SK-N-SH (cell line): ENCODE measurements at regions not wholly inside any gene's neighbourhood (a gene's known extent, or its start where the extent isn't known, plus 50 kb on each side); places are given as distances from the start of the nearest gene placed in this dataset.

Experiments used
- CTCF ChIA-PET: fragments of 300-600, 350-600 bp; formaldehyde crosslinking; extraction: SDS; loops from one replicate; lab custom pipeline; 2021; lab: Yijun Ruan, JAX
- POLR2A ChIA-PET: fragments of 350-600 bp; sonication (Branson Sonifier 250); formaldehyde crosslinking; extraction: SDS; loops from one replicate; lab custom pipeline; 2020; ENCODE audit warnings: antibody characterized with exemption, inconsistent platforms; lab: Yijun Ruan, JAX
- DNase-seq: peaks from one replicate; pipeline ENCODE4 v3.0.0; 2012
- H2AFZ ChIP-seq: fragments of 200-600 bp; sonication (generic); 2 replicates; pipeline ENCODE4 v1.8.1; 2016; ENCODE audit warnings: antibody characterized with exemption, mild to moderate bottlenecking, low read depth
- H3F3A ChIP-seq: fragments of 200-600 bp; sonication (generic); replicated peaks from 2 replicates; pipeline ENCODE3; 2016; ENCODE audit warnings: antibody characterized with exemption, mild to moderate bottlenecking; ENCODE audit not compliant: insufficient read depth
- H3K27ac ChIP-seq, 2 experiments: fragments of 200-500 bp in 1 of 2; fragments of 200-600 bp in 1 of 2; sonication (Bioruptor generic) in 1 of 2; sonication (generic), shearing (Covaris generic) in 1 of 2; 2 replicates each; pipeline versions ENCODE4 v1.5.1 to v1.6.1; 2014 to 2016; ENCODE audit warnings: low read depth in 2 of 2, inconsistent platforms in 1 of 2, low read length in 1 of 2, mild to moderate bottlenecking in 1 of 2, mixed read lengths in 1 of 2
- H3K27me3 ChIP-seq: fragments of 200-600 bp; sonication (generic), shearing (Covaris generic); 2 replicates; pipeline ENCODE4 v1.6.1; 2016; ENCODE audit warnings: mixed run types; ENCODE audit not compliant: insufficient read depth
- H3K36me3 ChIP-seq, 2 experiments: fragments of 200-500 bp in 1 of 2; fragments of 200-600 bp in 1 of 2; sonication (Bioruptor generic) in 1 of 2; sonication (generic) in 1 of 2; replicated peaks in 1 of 2; 2 replicates each; pipeline versions ENCODE3 to v1.5.1; 2014 to 2016; ENCODE audit warnings: low read length in 1 of 2, mild to moderate bottlenecking in 1 of 2; ENCODE audit not compliant: insufficient read depth in 2 of 2, control insufficient read depth in 1 of 2
- H3K4me1 ChIP-seq, 2 experiments: fragments of 200-500 bp in 1 of 2; fragments of 200-600 bp in 1 of 2; sonication (Bioruptor generic) in 1 of 2; sonication (generic), shearing (Covaris generic) in 1 of 2; 2 replicates each; pipeline versions ENCODE4 v1.5.1 to v1.6.1; 2014 to 2016; ENCODE audit warnings: low read depth in 1 of 2, low read length in 1 of 2, mixed run types in 1 of 2; ENCODE audit not compliant: insufficient read depth in 2 of 2, control insufficient read depth in 1 of 2
- H3K4me2 ChIP-seq: fragments of 200-600 bp; sonication (generic), shearing (Covaris generic); 2 replicates; pipeline ENCODE4 v1.6.1; 2017; ENCODE audit warnings: mixed run types
- H3K4me3 ChIP-seq, 2 experiments: fragments of 200-500 bp in 1 of 2; fragments of 200-600 bp in 1 of 2; sonication (Bioruptor generic) in 1 of 2; sonication (generic), shearing (Covaris generic) in 1 of 2; 2 replicates each; pipeline versions ENCODE4 v1.5.1 to v1.8.1; 2014 to 2016; ENCODE audit warnings: low read depth in 2 of 2, inconsistent platforms in 1 of 2, low read length in 1 of 2, mild to moderate bottlenecking in 1 of 2, mixed read lengths in 1 of 2, moderate library complexity in 1 of 2
- H3K79me2 ChIP-seq: fragments of 200-600 bp; sonication (generic); 2 replicates; pipeline ENCODE4 v1.8.1; 2017; ENCODE audit warnings: mild to moderate bottlenecking; ENCODE audit not compliant: insufficient read depth
- H3K9ac ChIP-seq: fragments of 200-600 bp; sonication (generic); 2 replicates; pipeline ENCODE4 v1.6.1; 2017; ENCODE audit warnings: mixed run types
- H3K9me2 ChIP-seq: fragments of 200-600 bp; sonication (generic); 2 replicates; pipeline ENCODE4 v1.6.1; 2017; ENCODE audit warnings: mixed run types
- H3K9me3 ChIP-seq: fragments of 200-600 bp; sonication (generic); 2 replicates; pipeline ENCODE4 v1.6.1; 2017; ENCODE audit warnings: mixed run types, mild to moderate bottlenecking, moderate library complexity
- H4K20me1 ChIP-seq: fragments of 200-600 bp; sonication (generic); 2 replicates; pipeline ENCODE4 v1.6.1; 2017; ENCODE audit warnings: mild to moderate bottlenecking, mixed run types; ENCODE audit not compliant: insufficient read depth
- EZH2phosphoT487 ChIP-seq: fragments of 200-600 bp; sonication (generic); IDR thresholded peaks from 2 replicates; pipeline ENCODE4 v1.6.1; 2017; ENCODE audit warnings: low read depth, mixed run types, mild to moderate bottlenecking, antibody characterized with exemption, moderate library complexity, borderline replicate concordance
- FOSL2 ChIP-seq: IDR thresholded peaks from 2 replicates; pipeline ENCODE4 v1.4.0; 2012; ENCODE audit warnings: low read depth, mild to moderate bottlenecking, moderate library complexity, borderline replicate concordance
- JUND ChIP-seq: IDR thresholded peaks from 2 replicates; pipeline ENCODE4 v1.4.0; 2012
- MEF2A ChIP-seq: IDR thresholded peaks from 2 replicates; pipeline ENCODE4 v1.4.0; 2012; ENCODE audit warnings: low read depth, borderline replicate concordance
- RAD21 ChIP-seq: IDR thresholded peaks from 2 replicates; pipeline ENCODE4 v1.6.1; 2012; ENCODE audit warnings: mild to moderate bottlenecking, low read length
- RFX5 ChIP-seq: IDR thresholded peaks from 2 replicates; pipeline ENCODE4 v1.6.1; 2012; ENCODE audit warnings: mild to moderate bottlenecking, improper control_type of control experiment, low read length
- SMC3 ChIP-seq: IDR thresholded peaks from 2 replicates; pipeline ENCODE4 v1.6.1; 2012; ENCODE audit warnings: low read depth, low read length, improper control_type of control experiment
- TCF12 ChIP-seq: IDR thresholded peaks from 2 replicates; pipeline ENCODE4 v1.4.0; 2012
- TEAD4 ChIP-seq: IDR thresholded peaks from 2 replicates; pipeline ENCODE4 v1.4.0; 2012; ENCODE audit warnings: mild to moderate bottlenecking, borderline replicate concordance; ENCODE audit not compliant: insufficient read depth
- WGBS: methylation state at CpG from one replicate; pipeline ENCODE4 v1.1.6; 2017; ENCODE audit warnings: low lambda C conversion rate; 5-methylcytosine and 5-hydroxymethylcytosine counted together
- TF ChIP-seq, protein P1 (sequence below): fragments of 150-350 bp; IDR thresholded peaks from 2 replicates; pipeline ENCODE4 v1.6.1; 2017; ENCODE audit warnings: antibody characterized with exemption, low read length, low read depth, borderline replicate concordance
- TF ChIP-seq, protein P2 (sequence below): IDR thresholded peaks from 2 replicates; pipeline ENCODE4 v1.4.0; 2012; ENCODE audit warnings: low read depth
- TF ChIP-seq, protein P3 (sequence below): IDR thresholded peaks from 2 replicates; pipeline ENCODE4 v1.6.1; 2012; ENCODE audit warnings: mild to moderate bottlenecking, low read depth, low read length, moderate library complexity
- TF ChIP-seq, protein P4 (sequence below): IDR thresholded peaks from 2 replicates; pipeline ENCODE4; 2012
- TF ChIP-seq, protein P5 (sequence below): IDR thresholded peaks from 2 replicates; pipeline ENCODE4 v1.4.0; 2012; ENCODE audit warnings: low read depth, borderline replicate concordance

DNA sequence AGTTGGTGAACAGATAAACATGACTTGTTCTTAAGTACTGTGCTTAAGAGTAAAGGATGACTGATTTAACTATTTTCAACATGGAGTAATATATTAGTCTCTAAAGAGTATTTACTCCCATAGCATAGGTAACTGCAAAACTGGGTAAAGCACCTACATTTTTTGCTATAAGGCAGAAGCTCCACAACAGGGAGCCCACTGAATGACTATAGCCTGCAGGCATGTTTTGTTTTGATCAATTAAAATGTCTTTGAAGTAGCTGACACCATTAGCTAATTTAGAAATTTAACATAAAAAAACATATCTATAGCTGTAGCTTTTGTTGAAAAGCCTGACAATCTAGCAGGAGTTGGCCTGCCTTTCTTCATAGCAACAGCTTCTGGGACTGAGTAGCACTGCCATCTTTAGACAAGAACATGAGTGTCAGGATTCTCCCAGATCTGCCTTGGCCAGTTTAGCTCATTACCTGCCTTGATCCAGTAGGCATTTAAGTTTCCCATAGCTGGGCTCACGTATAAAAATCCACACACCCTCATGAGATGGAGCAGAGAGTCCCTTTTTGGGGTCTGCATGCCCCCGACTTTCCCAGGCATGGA, 1935.1 kb upstream of the PIK3C3 start:
- CTCF ChIA-PET: interaction anchor here (0.9 to 1.4 kb wide), 4 partner anchors 12 to 565 kb away, joined by 3 to 5 read pairs (median 3); no protein-coding TSS in a partner anchor
- POLR2A ChIA-PET: no interaction called here
- Histone ChIP-seq H3K9me2 (no peaks in the 10 kb centered on the region), H3K36me3 (no peaks in the 10 kb centered on the region), H3F3A (no peaks in the 10 kb centered on the region), H3K4me3 (no peak overlapping the region), H2AFZ (no peak overlapping the region), H3K27me3 (no peaks in the 10 kb centered on the region), H3K79me2 (no peaks in the 10 kb centered on the region), H3K9me3 (no peaks in the 10 kb centered on the region), H3K4me2 (no peak overlapping the region), H4K20me1 (no peaks in the 10 kb centered on the region), H3K4me1 (no peaks in the 10 kb centered on the region), H3K9ac (no peak overlapping the region), H3K27ac (no peak overlapping the region)
- 41% methylated on average over 2 of the region's 2 CpGs for WGBS
- no peak for DNase-seq
- TF ChIP-seq EZH2phosphoT487 (no peak), RFX5 (no peak), SMC3 (no peak), MEF2A (no peak), TEAD4 (no peak), RAD21 (no peak), JUND (no peak), FOSL2 (no peak), TCF12 (no peak)
- TF ChIP-seq, protein P1, sequence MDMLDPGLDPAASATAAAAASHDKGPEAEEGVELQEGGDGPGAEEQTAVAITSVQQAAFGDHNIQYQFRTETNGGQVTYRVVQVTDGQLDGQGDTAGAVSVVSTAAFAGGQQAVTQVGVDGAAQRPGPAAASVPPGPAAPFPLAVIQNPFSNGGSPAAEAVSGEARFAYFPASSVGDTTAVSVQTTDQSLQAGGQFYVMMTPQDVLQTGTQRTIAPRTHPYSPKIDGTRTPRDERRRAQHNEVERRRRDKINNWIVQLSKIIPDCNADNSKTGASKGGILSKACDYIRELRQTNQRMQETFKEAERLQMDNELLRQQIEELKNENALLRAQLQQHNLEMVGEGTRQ: no peak
- TF ChIP-seq, protein P2, sequence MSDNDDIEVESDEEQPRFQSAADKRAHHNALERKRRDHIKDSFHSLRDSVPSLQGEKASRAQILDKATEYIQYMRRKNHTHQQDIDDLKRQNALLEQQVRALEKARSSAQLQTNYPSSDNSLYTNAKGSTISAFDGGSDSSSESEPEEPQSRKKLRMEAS: no peak
- TF ChIP-seq, protein P3, sequence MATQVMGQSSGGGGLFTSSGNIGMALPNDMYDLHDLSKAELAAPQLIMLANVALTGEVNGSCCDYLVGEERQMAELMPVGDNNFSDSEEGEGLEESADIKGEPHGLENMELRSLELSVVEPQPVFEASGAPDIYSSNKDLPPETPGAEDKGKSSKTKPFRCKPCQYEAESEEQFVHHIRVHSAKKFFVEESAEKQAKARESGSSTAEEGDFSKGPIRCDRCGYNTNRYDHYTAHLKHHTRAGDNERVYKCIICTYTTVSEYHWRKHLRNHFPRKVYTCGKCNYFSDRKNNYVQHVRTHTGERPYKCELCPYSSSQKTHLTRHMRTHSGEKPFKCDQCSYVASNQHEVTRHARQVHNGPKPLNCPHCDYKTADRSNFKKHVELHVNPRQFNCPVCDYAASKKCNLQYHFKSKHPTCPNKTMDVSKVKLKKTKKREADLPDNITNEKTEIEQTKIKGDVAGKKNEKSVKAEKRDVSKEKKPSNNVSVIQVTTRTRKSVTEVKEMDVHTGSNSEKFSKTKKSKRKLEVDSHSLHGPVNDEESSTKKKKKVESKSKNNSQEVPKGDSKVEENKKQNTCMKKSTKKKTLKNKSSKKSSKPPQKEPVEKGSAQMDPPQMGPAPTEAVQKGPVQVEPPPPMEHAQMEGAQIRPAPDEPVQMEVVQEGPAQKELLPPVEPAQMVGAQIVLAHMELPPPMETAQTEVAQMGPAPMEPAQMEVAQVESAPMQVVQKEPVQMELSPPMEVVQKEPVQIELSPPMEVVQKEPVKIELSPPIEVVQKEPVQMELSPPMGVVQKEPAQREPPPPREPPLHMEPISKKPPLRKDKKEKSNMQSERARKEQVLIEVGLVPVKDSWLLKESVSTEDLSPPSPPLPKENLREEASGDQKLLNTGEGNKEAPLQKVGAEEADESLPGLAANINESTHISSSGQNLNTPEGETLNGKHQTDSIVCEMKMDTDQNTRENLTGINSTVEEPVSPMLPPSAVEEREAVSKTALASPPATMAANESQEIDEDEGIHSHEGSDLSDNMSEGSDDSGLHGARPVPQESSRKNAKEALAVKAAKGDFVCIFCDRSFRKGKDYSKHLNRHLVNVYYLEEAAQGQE: no peak
- TF ChIP-seq, protein P4, sequence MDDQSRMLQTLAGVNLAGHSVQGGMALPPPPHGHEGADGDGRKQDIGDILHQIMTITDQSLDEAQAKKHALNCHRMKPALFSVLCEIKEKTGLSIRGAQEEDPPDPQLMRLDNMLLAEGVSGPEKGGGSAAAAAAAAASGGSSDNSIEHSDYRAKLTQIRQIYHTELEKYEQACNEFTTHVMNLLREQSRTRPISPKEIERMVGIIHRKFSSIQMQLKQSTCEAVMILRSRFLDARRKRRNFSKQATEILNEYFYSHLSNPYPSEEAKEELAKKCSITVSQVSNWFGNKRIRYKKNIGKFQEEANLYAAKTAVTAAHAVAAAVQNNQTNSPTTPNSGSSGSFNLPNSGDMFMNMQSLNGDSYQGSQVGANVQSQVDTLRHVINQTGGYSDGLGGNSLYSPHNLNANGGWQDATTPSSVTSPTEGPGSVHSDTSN: no peak
- TF ChIP-seq, protein P5, sequence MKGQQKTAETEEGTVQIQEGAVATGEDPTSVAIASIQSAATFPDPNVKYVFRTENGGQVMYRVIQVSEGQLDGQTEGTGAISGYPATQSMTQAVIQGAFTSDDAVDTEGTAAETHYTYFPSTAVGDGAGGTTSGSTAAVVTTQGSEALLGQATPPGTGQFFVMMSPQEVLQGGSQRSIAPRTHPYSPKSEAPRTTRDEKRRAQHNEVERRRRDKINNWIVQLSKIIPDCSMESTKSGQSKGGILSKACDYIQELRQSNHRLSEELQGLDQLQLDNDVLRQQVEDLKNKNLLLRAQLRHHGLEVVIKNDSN: no peak
